ENCODE measurements at regions not wholly inside any gene's neighbourhood (a gene's known extent, or its start where the extent isn't known, plus 50 kb on each side); places are given as distances from the start of the nearest gene placed in this dataset.

DNA sequence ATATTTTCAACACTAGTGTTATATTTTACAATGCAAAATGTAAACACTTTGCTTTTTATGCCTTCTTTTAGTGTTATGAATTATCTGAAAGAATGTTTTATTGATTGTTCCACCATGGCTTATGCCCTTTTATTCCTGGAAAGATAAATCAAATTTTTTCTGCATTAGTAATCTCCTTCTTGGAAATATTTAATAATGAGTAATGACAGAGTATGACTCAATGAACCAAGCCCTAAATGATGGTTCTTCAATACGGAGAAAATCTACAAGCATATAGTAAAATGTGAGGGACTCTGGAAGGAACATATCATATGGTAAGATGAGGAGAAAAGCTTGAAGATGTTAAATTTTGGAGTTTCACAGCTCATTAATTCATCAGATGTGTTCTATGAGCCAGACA, 929.6 kb downstream of the C6orf118 start:
- Histone ChIP-seq H3K4me3 (ENCODE audit: insufficient read depth, low read depth, low read length) (no peak overlapping the region), H2BK120ac (ENCODE audit: low read depth, low read length) (no peak overlapping the region), H3K27ac (ENCODE audit: insufficient read depth, low read length) (no peak overlapping the region), H2AK9ac (replicated peaks; ENCODE audit: low read depth, low read length, poor library complexity) (no peak overlapping the region), H3K36me3 (ENCODE audit: control insufficient read depth, insufficient read depth, low read length) (no peaks in the 10 kb centered on the region), H4K20me1 (ENCODE audit: insufficient read depth, low read length) (no peaks in the 10 kb centered on the region), H2BK20ac (ENCODE audit: low read depth, low read length) (no peak overlapping the region), H3K4me1 (ENCODE audit: control insufficient read depth, insufficient read depth, low read length) (no peaks in the 10 kb centered on the region), H3K56ac (ENCODE audit: extremely low read depth, insufficient read depth, low read length) (no peak overlapping the region), H3K9me3 (ENCODE audit: control insufficient read depth, insufficient read depth, low read length) (peaks cover 7% of the 10 kb centered on the region), H2BK15ac (ENCODE audit: low read depth, low read length) (no peak overlapping the region), H4K8ac (ENCODE audit: low read depth in 2 of 2, low read length in 2 of 2) (no peak overlapping the region), H2AFZ (replicated peaks; ENCODE audit: low read length, poor library complexity) (no peak overlapping the region), H4K91ac (ENCODE audit: insufficient read depth, low read depth, low read length) (no peak overlapping the region), H3K18ac (ENCODE audit: low read depth, low read length) (no peak overlapping the region), H3K9ac (ENCODE audit: low read depth, low read length) (no peak overlapping the region), H3K9me1 (ENCODE audit: insufficient read depth, low read length) (no peaks in the 10 kb centered on the region), H4K5ac (ENCODE audit: low read depth, low read length) (no peak overlapping the region), H3K27me3 (ENCODE audit: control insufficient read depth, insufficient read depth, low read length) (no peaks in the 10 kb centered on the region), H3K4ac (ENCODE audit: low read depth, low read length) (no peak overlapping the region), H3K14ac (replicated peaks; ENCODE audit: low read depth, low read length) (no peak overlapping the region), H2AK5ac (ENCODE audit: low read depth, low read length) (no peak overlapping the region), H2BK5ac (ENCODE audit: low read depth, low read length, poor library complexity, severe bottlenecking) (no peak overlapping the region), H3K4me2 (ENCODE audit: low read depth, low read length) (no peak overlapping the region), H3K23ac (ENCODE audit: low read depth, low read length) (no peak overlapping the region), H3K79me1 (ENCODE audit: low read depth in 1 of 2, low read length in 2 of 2) (no peaks in the 10 kb centered on the region)
- intact Hi-C loops (cut with micrococcal nuclease): no loop called here
- no peak for ATAC-seq (ENCODE audit: low read depth)
- ChIA-PET POLR2A (ENCODE audit: unreplicated experiment) (no interaction called here), CTCF (no interaction called here)
- in situ Hi-C loops (cut with MboI; ENCODE audit: low sequenced_read_pairs): no loop called here
- DNase-seq: no peak
- TF ChIP-seq SMC3 (IDR thresholded peaks at IDR 0.05; ENCODE audit: low read depth, low read length): no peak
- TF ChIP-seq RAD21 (IDR thresholded peaks at IDR 0.05; ENCODE audit: low read length): no peak
- no peak for TF ChIP-seq RFX5 (IDR thresholded peaks at IDR 0.05; ENCODE audit: low read depth, low read length)
- no peak for TF ChIP-seq POLR2A (IDR thresholded peaks at IDR 0.05; ENCODE audit: low read depth, low read length)
- TF ChIP-seq MXI1 (IDR thresholded peaks at IDR 0.05; ENCODE audit: borderline replicate concordance, low read depth, low read length): no peak
- TF ChIP-seq, protein P1, sequence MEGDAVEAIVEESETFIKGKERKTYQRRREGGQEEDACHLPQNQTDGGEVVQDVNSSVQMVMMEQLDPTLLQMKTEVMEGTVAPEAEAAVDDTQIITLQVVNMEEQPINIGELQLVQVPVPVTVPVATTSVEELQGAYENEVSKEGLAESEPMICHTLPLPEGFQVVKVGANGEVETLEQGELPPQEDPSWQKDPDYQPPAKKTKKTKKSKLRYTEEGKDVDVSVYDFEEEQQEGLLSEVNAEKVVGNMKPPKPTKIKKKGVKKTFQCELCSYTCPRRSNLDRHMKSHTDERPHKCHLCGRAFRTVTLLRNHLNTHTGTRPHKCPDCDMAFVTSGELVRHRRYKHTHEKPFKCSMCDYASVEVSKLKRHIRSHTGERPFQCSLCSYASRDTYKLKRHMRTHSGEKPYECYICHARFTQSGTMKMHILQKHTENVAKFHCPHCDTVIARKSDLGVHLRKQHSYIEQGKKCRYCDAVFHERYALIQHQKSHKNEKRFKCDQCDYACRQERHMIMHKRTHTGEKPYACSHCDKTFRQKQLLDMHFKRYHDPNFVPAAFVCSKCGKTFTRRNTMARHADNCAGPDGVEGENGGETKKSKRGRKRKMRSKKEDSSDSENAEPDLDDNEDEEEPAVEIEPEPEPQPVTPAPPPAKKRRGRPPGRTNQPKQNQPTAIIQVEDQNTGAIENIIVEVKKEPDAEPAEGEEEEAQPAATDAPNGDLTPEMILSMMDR (conservative IDR thresholded peaks at IDR 0.05; ENCODE audit: low read depth, low read length): no peak
- WGBS, 2 experiments (ENCODE audit: extremely low coverage in 2 of 2, insufficient read length in 1 of 2): no CpG with 5 or more reads among the region's 1 CpG
- dilution Hi-C loops (cut with HindIII; ENCODE audit: low sequenced_read_pairs, unreplicated experiment): no loop called here
- no TSS peak for BruUV-seq (replicated peaks)

All from IMR-90 (cell line).